AG10803 (cell line): ENCODE measurements at regions not wholly inside any gene's neighbourhood (a gene's known extent, or its start where the extent isn't known, plus 50 kb on each side); places are given as distances from the start of the nearest gene placed in this dataset.

ENCODE experiments used
- DNase-seq: peaks from one replicate; pipeline ENCODE4 v3.0.0; 2010; ENCODE audit warnings: low read depth
- H3K4me3 ChIP-seq: 2 replicates; pipeline ENCODE4 v1.5.1; 2011; ENCODE audit warnings: mild to moderate bottlenecking, low read length, control low read depth
- TF ChIP-seq, protein P1 (sequence below): conservative IDR thresholded peaks from 2 replicates; pipeline ENCODE4 v1.5.1; 2011; ENCODE audit warnings: mild to moderate bottlenecking, low read length, control low read depth, inconsistent platforms

DNA sequence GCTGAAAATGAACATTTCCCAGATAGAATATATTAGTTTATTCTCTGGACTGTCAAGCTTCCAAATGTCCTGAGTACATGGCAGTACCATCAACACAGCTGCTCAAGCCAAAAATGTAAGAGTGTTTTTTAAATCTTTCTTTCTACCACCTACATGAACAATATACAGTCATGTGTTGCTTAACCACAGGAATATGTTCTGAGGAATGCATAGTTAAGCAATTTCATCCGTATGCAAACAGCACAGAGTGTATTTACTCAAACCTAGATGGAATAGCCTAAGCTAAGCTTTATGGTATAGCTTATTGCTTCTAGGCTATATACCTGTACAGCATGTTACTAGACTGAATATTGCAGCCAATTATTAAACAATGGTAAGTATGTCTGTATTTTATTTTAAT, 561.9 kb upstream of the ADGRL4 start:
- TF ChIP-seq, protein P1, sequence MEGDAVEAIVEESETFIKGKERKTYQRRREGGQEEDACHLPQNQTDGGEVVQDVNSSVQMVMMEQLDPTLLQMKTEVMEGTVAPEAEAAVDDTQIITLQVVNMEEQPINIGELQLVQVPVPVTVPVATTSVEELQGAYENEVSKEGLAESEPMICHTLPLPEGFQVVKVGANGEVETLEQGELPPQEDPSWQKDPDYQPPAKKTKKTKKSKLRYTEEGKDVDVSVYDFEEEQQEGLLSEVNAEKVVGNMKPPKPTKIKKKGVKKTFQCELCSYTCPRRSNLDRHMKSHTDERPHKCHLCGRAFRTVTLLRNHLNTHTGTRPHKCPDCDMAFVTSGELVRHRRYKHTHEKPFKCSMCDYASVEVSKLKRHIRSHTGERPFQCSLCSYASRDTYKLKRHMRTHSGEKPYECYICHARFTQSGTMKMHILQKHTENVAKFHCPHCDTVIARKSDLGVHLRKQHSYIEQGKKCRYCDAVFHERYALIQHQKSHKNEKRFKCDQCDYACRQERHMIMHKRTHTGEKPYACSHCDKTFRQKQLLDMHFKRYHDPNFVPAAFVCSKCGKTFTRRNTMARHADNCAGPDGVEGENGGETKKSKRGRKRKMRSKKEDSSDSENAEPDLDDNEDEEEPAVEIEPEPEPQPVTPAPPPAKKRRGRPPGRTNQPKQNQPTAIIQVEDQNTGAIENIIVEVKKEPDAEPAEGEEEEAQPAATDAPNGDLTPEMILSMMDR: no peak
- peak; percentile 15 for DNase-seq
- H3K4me3 ChIP-seq: no peak overlapping the region

DNA sequence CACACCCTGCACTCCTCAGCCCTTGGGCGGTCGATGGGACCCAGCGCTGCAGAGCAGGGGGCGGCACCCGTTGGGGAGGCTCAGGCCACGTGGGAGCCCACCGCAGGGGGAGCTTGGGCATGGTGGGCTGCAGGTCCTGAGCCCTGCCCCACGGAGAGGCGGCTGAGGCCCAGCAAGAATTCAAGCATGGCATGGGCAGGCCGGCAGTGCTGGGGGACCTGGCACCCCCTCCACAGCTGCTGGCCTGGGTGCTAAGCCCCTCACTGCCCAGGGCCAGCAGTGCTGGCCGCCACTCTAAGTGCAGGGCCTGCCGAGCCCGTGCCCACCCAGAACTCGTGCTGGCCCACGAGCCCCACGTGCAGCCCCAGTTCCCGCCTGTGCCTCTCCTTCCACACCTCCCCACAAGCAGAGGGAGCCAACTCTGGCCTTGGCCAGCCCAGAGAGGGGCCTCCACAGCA, 555.0 kb upstream of the ADGRL4 start:
- TF ChIP-seq, protein P1: no peak
- no peak overlapping the region for H3K4me3 ChIP-seq
- DNase-seq: no peak

- no peak for DNase-seq
- TF ChIP-seq, protein P1: no peak
- no peak overlapping the region for H3K4me3 ChIP-seq
Observed at GRCh38 chr1:79556189-79556588, 549.7 kb upstream of the ADGRL4 start.

- H3K4me3 ChIP-seq: no peak overlapping the region
- TF ChIP-seq, protein P1: no peak
- DNase-seq: no peak
Observed at GRCh38 chr1:79554688-79555087, 548.2 kb upstream of the ADGRL4 start.

DNA sequence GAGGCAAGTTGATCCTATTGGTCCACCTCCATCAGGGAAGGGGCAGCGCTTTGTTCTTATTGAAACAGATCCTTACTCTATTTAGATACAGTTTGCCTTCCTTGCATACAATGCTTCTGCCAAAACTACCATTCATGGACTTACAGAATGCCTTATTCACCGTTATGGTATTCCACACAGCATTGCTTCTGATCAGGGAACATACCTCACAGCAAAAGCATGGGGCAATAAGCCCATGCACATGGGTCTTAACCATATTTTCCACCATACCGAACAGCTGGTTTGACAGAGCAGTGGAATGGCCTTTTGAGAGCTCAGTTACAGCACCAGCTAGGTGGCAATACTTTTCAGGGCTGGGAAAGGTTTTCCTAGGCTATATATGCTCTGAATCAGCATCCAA, 544.8 kb upstream of the ADGRL4 start:
- TF ChIP-seq, protein P1: no peak
- no peak overlapping the region for H3K4me3 ChIP-seq
- DNase-seq: peak; percentile 32

- TF ChIP-seq, protein P1: no peak
- DNase-seq: no peak
- no peak overlapping the region for H3K4me3 ChIP-seq
Observed at GRCh38 chr1:79550402-79550801, 543.9 kb upstream of the ADGRL4 start.

- H3K4me3 ChIP-seq: no peak overlapping the region
- no peak for DNase-seq
- TF ChIP-seq, protein P1: no peak
Observed at GRCh38 chr1:79549201-79549600, 542.7 kb upstream of the ADGRL4 start.
